ENCODE measurements at regions not wholly inside any gene's neighbourhood (a gene's known extent, or its start where the extent isn't known, plus 50 kb on each side); places are given as distances from the start of the nearest gene placed in this dataset.

DNA sequence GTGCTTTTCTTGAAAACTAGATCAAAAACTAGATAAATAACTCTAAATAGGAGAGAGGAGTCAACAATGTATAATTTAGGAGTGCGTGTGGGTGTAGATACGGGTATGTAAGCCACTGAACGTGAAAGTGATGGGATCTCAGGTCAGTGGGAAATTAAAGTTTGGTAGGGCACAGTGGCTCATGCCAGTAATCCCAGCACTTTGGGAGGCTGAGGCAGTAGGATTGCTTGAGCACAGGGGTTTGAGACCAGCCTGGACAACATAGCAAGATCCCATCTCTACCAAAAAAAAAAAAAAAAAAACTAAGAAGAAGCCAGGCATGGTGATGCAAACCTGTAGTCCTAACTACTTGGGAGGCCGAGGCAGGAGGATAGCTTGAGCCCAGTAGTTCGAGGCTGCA lies 247.1 kb downstream of the ANAPC1 start:
- no peak for DNase-seq (ENCODE audit: low spot score)

DNA sequence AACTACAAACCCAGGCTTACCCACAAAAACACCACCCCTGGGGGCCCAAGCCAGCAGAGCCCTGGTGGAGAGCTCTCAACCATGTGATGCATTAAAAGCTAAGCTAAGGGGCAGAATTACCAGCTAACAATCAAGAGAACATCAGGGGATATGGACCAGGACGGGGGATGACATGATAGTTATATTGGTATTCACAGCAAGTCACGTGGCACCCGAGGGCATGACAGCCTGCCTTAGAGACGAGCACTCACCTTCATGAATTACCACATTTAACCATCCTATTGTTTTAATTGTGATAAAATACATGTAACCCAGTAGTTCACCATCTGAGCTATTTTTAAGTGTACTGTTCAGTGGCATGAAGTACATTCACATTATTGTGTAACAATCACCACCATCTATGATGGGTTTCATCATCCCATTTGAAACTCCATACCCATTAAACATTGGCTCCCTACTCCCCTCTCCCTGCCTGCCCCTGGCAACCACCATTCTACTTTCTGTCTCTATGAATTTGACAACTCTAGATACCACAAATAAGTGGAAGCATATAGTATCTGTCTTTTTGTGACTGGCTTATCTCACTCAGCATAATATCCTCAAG lies 245.6 kb downstream of the ANAPC1 start:
- DNase-seq (ENCODE audit: low spot score), result no peak

DNA sequence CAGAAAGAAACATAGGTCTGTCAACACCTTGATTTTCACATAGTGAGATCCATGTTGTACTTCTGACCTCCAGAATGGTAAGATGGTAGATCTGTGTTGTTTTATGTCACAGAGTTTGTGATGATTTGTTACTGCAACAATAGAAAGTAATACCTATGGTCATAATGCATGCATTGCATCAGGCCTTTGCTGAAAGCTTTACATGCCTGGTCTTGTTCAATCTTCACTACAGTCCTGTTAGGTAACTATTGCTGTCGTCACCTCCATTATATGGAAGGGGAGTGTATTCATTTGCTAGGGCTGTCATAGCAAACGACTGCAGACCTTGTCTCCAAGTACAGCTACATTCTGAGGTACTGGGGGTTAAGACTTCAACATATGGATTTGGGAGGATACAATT lies 243.5 kb downstream of the ANAPC1 start:
- no peak for DNase-seq (ENCODE audit: low spot score)

DNA sequence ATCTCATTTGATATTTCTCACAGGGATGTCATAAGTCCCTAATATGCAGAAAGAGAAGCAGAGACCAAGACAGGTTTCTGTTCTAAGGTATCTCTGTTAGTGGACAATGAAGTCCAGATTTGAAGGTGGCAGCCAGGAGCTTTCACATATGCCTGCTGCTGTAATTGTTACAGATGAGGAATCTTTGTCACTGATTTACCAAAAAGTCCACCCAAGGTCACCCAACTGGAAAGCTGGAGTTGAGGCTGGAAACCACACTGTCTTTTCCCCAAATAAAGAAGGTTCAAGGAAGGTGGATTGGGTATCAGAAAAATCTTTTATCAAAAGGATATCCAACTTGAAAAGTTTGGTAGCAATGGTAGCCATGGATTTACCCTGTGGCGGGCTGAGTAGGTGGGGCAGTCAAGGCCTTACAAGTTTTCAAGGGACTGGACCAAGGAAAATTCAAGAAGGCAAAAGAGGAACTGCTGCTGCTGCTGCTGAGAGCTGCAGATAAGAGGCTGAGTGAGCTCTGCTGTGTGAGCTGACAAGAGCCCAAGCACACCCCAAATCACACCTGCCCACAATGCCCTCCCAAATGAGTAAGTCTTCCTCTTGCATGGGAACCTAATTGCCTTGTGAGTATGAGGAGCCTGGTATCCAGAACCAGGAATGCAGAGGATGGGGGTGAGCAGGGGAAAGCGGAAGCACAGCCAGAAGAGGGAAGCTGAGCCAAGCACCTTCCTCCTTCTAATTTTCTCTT lies 241.2 kb downstream of the ANAPC1 start:
- no peak for DNase-seq (ENCODE audit: low spot score)

DNA sequence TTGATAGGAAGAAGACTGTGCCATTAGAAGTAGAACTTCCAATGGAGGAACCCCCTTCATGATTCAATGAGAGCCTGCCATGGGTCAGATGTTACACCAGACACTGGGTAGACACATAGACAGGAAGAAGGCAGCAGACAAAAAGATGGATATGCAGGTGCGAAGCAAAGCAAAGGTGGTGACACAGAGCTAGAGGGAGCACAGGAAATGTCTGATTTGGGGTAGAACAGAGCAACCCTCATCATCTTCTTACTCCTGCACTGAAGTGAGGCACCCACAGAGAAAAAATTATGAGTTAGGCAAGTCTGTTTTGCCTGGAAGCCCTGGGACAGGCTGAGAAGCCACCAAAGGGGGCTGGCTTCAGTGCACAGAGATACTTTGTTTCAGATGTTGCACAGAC lies 240.2 kb downstream of the ANAPC1 start:
- DNase-seq (ENCODE audit: low spot score), result no peak

DNA sequence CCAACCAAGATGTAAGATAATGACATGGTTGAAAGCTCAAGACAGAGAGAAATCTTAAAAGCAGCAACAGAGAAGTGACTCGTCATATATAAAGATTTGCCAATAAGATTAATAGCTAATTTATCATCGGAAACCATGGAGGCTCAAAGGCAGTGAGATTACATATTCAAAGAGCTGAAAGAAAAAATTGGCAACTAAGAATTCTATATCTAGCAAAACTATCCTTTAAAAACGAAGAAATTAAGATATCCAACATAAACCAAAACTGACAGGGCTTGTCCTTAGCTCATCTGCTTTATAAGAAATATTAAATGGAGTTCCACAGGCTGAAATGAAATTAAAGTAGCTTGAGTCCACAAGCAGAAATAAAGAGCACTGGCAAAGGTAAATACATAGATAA lies 236.6 kb downstream of the ANAPC1 start:
- DNase-seq (ENCODE audit: low spot score), result no peak

DNA sequence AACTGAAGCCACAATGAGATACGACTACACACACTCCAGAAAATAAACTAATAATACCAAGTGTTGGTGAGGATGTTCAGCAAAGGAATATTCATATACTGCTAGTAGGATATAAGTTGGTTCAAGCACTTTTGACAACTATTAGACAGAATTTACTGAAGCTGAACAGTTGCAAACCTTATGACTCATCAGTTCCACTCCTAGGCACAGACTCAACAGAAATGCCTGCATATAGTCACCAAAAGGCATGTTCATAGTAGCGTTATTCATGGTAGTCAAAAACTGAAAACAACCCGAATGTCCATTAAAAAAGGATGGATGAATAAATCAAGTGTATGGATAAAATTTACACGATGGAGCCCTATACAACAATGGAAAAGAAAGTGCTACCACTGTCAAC lies 232.0 kb downstream of the ANAPC1 start:
- DNase-seq (ENCODE audit: low spot score), result no peak

DNA sequence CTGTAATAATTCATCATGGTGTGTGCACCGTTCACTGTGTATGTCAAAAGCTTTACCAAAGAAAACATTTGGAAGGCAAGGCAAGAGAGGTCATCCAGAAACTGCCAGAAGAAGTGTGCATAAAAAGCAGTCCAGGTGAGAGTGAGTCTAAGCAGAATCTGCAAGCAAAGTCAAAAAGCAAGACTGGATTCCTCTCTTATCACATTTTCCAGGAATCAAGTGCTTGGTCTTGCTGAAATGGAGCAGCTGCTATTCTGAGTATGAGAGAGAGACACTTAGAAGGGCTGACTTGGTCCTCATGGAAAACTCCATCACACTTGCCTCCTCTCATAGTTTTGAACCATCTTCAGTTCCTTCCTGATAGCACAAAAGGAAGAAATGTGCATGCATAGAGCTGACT lies 231.3 kb downstream of the ANAPC1 start:
- no peak for DNase-seq (ENCODE audit: low spot score)

DNA sequence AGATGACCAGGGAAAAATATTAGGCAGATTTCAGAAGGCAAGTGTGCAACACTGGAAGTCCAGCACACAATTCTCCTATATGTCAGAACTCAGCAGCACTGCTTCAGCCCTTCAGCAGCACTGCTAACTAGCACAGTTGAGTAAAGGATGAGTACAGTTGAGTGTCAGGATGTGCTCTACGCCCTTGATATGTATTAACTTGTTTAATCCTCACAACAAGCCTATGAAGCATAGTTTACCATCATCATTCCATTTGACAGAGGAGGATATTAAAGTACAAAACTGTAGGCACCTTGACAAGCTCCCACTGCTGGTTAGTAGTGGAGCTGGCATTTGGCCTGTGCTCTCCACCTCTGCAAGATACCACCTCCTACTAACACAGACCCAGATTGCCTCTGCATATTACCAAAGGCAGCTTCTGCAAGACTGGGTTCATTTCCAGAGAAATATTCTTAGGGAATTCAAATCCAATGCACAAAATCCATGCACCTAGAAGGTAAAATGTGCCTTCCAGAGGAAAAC lies 230.8 kb downstream of the ANAPC1 start:
- DNase-seq (ENCODE audit: low spot score), result no peak

DNA sequence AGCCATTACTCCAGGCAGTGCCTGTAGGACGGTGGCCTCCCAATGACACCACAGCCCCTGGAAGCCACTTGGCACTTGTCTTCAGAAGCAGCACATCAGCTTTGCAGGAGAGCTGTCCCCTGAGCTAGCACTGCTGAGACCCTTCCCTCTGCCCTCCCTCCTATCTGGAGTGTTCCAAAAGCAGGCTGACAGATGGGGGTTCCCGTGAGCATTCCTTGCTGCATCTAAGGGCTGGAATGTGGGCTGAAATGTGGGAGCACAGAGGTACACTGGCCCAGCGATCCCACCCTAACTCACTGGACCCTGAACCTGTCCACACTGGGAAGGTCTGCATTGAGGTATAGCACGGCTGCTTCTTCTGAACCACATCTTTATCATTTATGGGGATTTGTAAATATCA lies 230.1 kb downstream of the ANAPC1 start:
- no peak for DNase-seq (ENCODE audit: low spot score)

DNA sequence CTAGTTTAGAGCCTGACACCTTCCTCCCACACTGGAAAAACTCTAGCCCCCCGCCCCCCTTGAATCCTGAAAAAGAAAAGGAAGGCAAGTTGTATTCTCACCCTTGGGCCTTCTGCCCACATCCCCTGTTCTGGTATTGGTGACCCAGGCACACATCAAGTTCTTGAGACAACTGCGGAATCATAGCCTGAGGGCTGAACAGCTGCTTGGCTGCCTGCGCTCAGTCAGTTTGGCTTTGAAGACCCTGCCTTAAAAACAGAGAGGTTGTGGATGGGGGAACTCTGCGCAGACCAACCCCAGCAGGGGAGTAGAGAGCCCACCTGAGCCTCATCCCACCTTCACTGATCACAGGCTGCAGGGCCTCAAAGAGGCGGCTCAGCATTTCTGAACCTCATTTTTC lies 229.2 kb downstream of the ANAPC1 start:
- no peak for DNase-seq (ENCODE audit: low spot score)

DNA sequence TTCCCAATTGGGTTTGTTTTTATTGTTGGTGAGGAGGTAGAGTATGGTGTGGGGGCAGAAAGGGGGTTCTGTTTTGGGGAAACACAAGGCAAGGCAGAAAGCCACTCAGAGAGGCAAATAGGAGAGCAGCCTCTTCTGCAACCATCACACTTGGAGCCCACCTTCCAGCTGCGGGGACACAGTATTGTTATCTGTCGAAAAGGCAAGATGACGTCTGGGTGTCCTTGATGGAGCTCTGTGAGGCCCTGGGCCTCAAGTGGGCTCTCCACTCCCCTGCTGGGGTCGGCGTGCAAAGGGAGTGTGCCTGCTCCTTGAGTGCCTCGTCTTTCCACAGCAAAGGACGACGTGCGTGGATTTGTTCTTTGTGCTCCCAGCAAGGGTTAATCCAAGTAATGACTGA lies 227.6 kb downstream of the ANAPC1 start:
- no peak for DNase-seq (ENCODE audit: low spot score)

DNA sequence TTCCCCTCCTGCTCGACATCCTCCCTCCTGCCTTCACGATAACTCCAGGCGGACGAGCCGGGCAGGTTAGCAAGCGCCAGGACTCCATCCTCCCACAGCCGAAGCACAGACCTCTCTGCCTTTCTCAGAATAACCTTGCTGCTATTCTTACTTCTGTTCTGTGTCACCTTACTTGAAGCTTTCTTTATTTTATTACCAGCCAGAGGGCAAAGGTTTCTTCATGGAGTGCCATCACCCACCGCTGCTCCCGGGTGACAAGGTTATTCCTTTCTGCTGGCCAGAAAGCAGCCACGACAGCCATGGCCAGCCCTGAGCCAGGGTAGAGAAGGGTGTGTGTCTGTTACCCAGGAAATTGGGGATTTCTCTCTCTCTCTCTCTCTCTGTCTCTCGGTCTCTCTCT lies 227.1 kb downstream of the ANAPC1 start:
- no peak for DNase-seq (ENCODE audit: low spot score)

DNA sequence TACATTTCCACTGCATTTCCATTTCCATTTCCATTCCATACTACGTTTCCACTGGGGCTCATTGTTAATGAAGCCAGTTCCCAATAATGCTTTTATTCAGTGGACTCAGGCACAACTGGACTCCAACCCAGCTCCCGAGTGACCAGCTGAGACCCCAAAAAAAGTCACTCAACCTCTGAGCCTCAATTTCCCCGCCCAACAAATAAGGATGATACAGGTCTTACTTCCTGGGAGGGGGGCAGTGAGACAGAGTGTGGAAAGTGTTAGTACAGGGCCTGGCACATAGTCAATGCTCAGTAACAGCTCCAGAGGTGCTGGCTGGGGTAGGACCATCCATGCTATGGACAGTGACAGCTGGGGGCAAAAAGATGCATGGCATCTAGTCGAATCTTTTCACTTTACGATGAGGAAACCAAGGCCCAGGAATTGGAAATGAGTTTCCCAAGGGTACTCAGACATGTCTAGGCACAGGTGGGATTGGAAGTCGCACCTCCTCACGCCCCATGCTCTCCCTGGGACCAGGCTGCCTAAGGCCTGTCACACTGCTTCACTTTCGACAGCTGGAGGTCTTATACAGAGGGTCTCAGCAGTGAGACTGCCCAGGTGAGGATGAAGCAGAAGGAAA lies 226.5 kb downstream of the ANAPC1 start:
- DNase-seq (ENCODE audit: low spot score), result no peak

DNA sequence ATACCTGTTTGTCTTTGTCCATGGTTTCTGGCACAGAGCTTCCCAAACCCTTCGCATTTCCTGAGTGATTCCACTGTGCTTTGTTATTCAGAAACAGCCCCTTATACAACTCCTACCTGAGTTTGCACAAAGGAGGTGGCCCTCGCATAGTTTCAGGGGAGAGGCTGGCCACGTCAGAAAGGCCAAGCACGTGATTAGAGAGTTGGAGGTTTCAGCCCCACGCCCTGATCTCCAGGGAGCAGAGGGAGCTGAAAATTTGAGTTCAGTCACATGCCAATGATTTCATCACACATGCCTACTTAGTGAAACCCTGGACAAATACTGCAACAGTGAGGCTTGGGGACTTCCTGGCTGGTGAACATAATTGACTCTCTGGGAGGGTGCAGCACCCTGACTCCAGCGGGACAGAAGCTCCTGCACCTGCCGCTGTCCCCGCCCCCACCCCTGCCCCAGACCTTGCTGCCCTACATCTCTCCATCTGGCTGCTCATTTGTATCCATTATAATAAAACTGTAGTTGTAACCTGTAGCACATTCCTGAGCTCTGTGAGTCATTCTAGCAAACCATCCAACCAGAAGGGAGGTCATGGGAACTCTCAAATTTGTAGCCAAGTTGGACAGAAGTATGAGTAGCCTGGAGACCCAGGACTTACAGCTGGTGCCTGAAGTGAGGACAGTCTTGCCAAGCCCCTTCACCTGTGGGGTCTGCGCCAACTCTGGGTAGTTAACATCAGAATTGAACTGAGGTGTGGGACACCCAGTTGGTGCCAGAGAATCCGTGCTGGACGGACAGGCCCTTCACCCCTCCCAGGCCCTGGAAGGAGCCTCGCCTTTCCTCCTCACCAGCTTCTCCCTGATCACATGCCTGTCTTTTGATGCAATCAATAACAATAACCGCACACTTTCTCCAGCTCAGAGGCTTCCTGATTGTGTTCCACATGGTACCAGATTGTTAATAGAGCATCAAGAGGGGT lies 224.3 kb downstream of the ANAPC1 start:
- DNase-seq (ENCODE audit: low spot score), result peak; percentile 37

DNA sequence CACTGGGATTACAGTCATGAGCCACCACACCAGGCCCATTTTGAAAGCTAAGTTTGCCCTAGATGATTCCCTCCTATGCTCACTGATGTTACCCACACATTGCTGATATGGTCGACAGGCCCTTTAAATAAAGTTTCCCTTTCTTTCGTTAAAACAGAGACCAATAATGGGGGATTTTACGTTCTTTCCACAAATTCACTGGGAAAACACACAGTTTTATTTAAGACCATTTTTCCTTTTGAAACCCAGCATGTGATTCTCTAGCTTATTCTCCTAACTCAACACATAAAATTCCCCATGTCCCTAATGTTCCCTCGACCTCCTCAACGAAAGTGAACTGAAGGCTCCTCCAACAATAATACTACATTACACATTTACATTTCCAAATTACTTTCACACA lies 223.2 kb downstream of the ANAPC1 start:
- no peak for DNase-seq (ENCODE audit: low spot score)

DNA sequence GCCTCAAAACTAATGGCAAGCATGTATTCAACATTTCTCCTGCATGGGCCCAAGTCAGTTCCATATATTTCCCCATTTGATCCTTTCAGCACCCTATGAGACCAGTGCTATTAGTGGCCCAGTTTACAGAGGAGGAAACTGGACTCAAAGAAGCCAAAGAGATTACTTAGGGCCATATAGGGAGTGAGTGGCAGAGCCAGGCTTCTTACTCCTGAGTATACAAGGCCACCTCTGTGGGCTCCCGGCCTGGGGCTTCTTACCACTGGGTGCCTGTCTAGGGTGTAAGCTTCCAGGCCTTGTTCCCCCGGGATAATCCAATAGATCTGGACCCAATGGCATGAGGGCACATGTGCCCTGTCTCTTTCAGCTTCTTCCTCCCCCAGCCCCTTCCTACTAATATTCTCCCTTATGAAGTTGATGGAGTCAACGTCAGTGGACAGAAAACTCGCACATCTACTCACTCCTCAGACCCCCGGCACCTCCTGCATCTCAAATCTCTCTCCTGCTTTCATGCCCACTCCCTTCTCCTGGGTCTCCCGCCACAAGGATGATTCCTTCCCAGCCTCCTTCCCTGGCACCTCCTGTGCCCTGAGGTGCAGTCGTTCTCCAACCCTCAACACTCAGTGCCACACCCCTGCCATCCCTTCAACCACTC lies 222.6 kb downstream of the ANAPC1 start:
- no peak for DNase-seq (ENCODE audit: low spot score)

DNA sequence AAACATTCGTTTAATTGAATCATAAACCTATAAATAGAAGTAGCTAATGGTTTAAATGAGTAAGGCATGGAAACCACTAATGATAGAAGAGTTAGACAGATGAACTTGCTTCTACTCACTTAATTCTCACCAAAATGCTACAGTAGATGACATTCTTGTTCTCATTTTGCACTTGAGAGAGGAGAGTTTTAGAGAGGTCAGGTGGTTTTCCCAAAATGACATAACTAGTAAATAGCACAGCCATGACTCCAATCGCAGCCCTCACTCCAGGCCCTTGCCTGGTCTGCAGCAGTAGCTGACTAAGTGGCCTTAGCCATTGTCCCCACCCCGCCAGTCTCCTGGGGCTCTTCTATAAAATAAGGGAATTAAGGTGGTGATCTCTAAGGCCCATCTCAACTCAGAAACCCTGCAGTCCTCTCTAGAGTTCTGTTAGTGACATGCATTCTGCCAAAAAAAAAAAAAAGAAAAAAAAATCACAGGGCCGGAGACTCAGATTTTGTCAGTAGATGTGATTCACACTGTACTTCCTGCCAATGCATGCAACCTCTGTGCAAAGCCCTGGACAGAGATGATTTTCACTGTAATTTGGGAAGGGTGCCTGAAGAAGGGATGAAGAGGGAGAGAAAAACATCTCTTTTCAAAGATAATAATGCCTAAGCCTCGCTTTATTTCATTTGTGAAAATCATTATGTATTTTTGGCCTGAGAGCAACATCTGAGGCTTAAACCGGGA lies 221.8 kb downstream of the ANAPC1 start:
- no peak for DNase-seq (ENCODE audit: low spot score)

DNA sequence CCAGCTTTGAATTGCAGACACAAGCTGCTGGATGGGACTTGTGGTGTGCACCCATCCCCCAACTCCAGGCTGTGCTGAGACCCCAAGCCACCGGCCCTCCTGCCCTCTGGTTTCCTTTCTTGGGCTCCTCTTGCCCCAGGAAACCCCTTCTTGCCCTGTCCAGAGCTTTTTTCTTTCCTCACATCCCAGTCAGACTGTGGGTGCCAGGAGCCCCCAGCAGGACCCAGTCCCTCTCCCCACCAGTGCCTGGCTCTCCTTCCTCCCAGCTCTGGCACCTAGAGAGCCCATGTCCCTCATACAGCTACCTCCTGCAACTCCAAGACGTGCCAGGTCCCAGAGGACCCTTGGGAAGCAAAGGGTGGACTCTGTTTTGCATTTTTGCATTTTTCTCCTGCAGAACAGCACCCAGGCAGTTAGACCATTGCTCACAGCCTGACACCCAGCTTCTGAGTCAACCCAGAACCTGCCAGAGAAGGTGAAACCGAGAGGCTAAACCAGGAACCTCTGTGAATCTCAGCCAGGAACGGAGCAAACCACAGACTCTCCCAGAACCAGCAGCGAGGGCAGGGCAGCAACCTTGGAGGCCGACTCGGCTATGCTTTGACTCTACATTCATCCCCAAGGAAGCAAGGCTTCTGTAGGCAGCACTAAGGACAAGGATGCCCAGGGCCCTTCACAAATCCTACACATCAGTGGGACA lies 221.1 kb downstream of the ANAPC1 start:
- DNase-seq (ENCODE audit: low spot score), result no peak
